Uterus (tissue), 3 donors: ENCODE measurements at regions not wholly inside any gene's neighbourhood (a gene's known extent, or its start where the extent isn't known, plus 50 kb on each side); places are given as distances from the start of the nearest gene placed in this dataset.
A peak's percentile ranks its signal among the peaks of the same experiment; 100 is the strongest.

Experiments
- DNase-seq, 2 donors: peaks; one replicate each; pipeline ENCODE4 v3.0.0-alpha.2; 2019 to 2020
- H3K27ac ChIP-seq, 2 donors: fragments of 200-600 bp; sonication (generic); 1 replicate in 1 of 2; 2 replicates in 1 of 2; pipeline ENCODE4 v1.5.1; 2016 to 2018
- H3K27me3 ChIP-seq, 2 donors: fragments of 200-600 bp; sonication (generic); one replicate each; pipeline ENCODE4 v1.5.1; 2018 to 2019; ENCODE audit warnings: control low read depth in 1 of 2
- H3K36me3 ChIP-seq, 2 donors: fragments of 200-600 bp; sonication (generic); one replicate each; pipeline ENCODE4 v1.5.1; 2019; ENCODE audit warnings: control low read depth in 1 of 2
- H3K4me1 ChIP-seq, 2 donors: fragments of 200-600 bp; sonication (generic); one replicate each; pipeline ENCODE4 v1.5.1; 2018 to 2019; ENCODE audit warnings: control low read depth in 1 of 2
- H3K4me3 ChIP-seq, 2 donors: fragments of 200-600 bp; sonication (generic); 1 replicate in 1 of 2; 2 replicates in 1 of 2; pipeline ENCODE4 v1.5.1; 2018 to 2019; ENCODE audit warnings: mild to moderate bottlenecking in 1 of 2
- H3K9me3 ChIP-seq, 2 donors: fragments of 200-600 bp; sonication (generic); one replicate each; pipeline ENCODE4 v1.5.1; 2019; ENCODE audit warnings: control low read depth in 1 of 2
- CTCF ChIP-seq, 4 experiments: fragments of 200-600 bp in 2 of 4; fragments of 450-650 bp in 2 of 4; sonication (generic) in 2 of 4; IDR thresholded peaks; one replicate each; pipeline ENCODE4 v1.5.1; 2016 to 2019; ENCODE audit warnings: antibody characterized with exemption in 4 of 4, mild to moderate bottlenecking in 2 of 4, moderate library complexity in 1 of 4
- POLR2A ChIP-seq, 2 donors: fragments of 450-650 bp; IDR thresholded peaks; one replicate each; pipeline ENCODE4 v1.6.1; 2016; ENCODE audit warnings: antibody characterized with exemption in 2 of 2, mild to moderate bottlenecking in 1 of 2, moderate library complexity in 1 of 2
- intact Hi-C: fragments of 100-400 bp; cut with DNase I; formaldehyde crosslinking; loops from one replicate; pipeline ENCODE4 v1.15.1; 2023; ENCODE audit warnings: low total_unique reads
- donor health status: DM: yes; HTN: yes; CAD: no.

- H3K36me3 ChIP-seq, result no peaks in the 10 kb centered on the region
- H3K27me3 ChIP-seq, result no peaks in the 10 kb centered on the region
- intact Hi-C loops, result no loop called here
- no peak overlapping the region for H3K4me3 ChIP-seq
- H3K4me1 ChIP-seq, result no peaks in the 10 kb centered on the region
- DNase-seq, result no peak
- no peak overlapping the region for H3K27ac ChIP-seq
- H3K9me3 ChIP-seq, result no peaks in the 10 kb centered on the region
- TF ChIP-seq CTCF (IDR thresholded peaks at IDR 0.05) (no peak), POLR2A (IDR thresholded peaks at IDR 0.05) (no peak)
These were observed 132.7 kb upstream of the MID1 start for GRCh38 chrX:10753116-10753515.

GRCh38 chrX:10754445-10754844 is 134.1 kb upstream of the MID1 start:
- Histone ChIP-seq H3K4me1 (no peaks in the 10 kb centered on the region), H3K27me3 (no peaks in the 10 kb centered on the region), H3K36me3 (no peaks in the 10 kb centered on the region), H3K27ac (peak overlapping the region; percentile 68 to 72), H3K4me3 (no peak overlapping the region), H3K9me3 (no peaks in the 10 kb centered on the region)
- intact Hi-C loops, result no loop called here
- no peak for TF ChIP-seq CTCF (IDR thresholded peaks at IDR 0.05)
- no peak for TF ChIP-seq POLR2A (IDR thresholded peaks at IDR 0.05)
- no peak for DNase-seq

GRCh38 chrX:10755439-10756334 is 135.3 kb upstream of the MID1 start:
- Histone ChIP-seq H3K27me3 (no peaks in the 10 kb centered on the region), H3K9me3 (no peaks in the 10 kb centered on the region), H3K4me3 (no peak overlapping the region), H3K36me3 (no peaks in the 10 kb centered on the region), H3K27ac (peak overlapping the region; percentile 68 to 72), H3K4me1 (no peaks in the 10 kb centered on the region)
- intact Hi-C loops, result no loop called here
- TF ChIP-seq CTCF (IDR thresholded peaks at IDR 0.05), result no peak
- DNase-seq, result peak; percentile 24 to 27

GRCh38 chrX:10756441-10756840 is 136.1 kb upstream of the MID1 start:
- Histone ChIP-seq H3K9me3 (no peaks in the 10 kb centered on the region), H3K27ac (peak overlapping the region; percentile 68 to 72), H3K36me3 (no peaks in the 10 kb centered on the region), H3K4me1 (no peaks in the 10 kb centered on the region), H3K27me3 (no peaks in the 10 kb centered on the region), H3K4me3 (no peak overlapping the region)
- TF ChIP-seq POLR2A (IDR thresholded peaks at IDR 0.05) (no peak), CTCF (IDR thresholded peaks at IDR 0.05) (no peak)
- DNase-seq, result peak; percentile 20 to 28
- intact Hi-C loops, result no loop called here

GRCh38 chrX:10759141-10759799 is 138.9 kb upstream of the MID1 start:
- Histone ChIP-seq H3K4me1 (no peaks in the 10 kb centered on the region), H3K27me3 (no peaks in the 10 kb centered on the region), H3K9me3 (no peaks in the 10 kb centered on the region), H3K36me3 (no peaks in the 10 kb centered on the region), H3K27ac (peak overlapping the region in 1 of 2 donors; percentile 8), H3K4me3 (no peak overlapping the region)
- no peak for TF ChIP-seq CTCF (IDR thresholded peaks at IDR 0.05)
- TF ChIP-seq POLR2A (IDR thresholded peaks at IDR 0.05), result no peak
- no peak for DNase-seq
- intact Hi-C loops, result no loop called here
